WTC11 (cell line): ENCODE measurements at regions not wholly inside any gene's neighbourhood (a gene's known extent, or its start where the extent isn't known, plus 50 kb on each side); places are given as distances from the start of the nearest gene placed in this dataset.

Experiments
- AFF4 ChIP-seq: sonication (generic); formaldehyde crosslinking; IDR thresholded peaks from 2 replicates; pipeline ENCODE4 v1.8.1; 2023; ENCODE audit warnings: mild to moderate bottlenecking, missing genetic modification reagents, borderline replicate concordance
- ATF3 ChIP-seq: sonication (generic); formaldehyde crosslinking; conservative IDR thresholded peaks from 2 replicates; pipeline ENCODE4 v1.8.1; 2022; ENCODE audit warnings: mild to moderate bottlenecking, missing genetic modification reagents
- CREM ChIP-seq: sonication (generic); formaldehyde crosslinking; IDR thresholded peaks from 2 replicates; pipeline ENCODE4 v1.8.1; 2022; ENCODE audit warnings: mild to moderate bottlenecking, missing genetic modification reagents, moderate library complexity
- CTCF ChIP-seq: fragments of 200-600 bp; IDR thresholded peaks from 2 replicates; pipeline ENCODE4 v1.8.0; 2022; ENCODE audit warnings: antibody characterized with exemption
- E2F5 ChIP-seq: sonication (generic); formaldehyde crosslinking; IDR thresholded peaks from 2 replicates; pipeline ENCODE4 v1.8.1; 2022; ENCODE audit warnings: mild to moderate bottlenecking, moderate library complexity, missing genetic modification reagents
- KAT7 ChIP-seq: sonication (generic); formaldehyde crosslinking; IDR thresholded peaks from 2 replicates; pipeline ENCODE4 v1.8.1; 2023; ENCODE audit warnings: missing genetic modification reagents, mild to moderate bottlenecking, borderline replicate concordance
- MAX ChIP-seq: sonication (generic); formaldehyde crosslinking; IDR thresholded peaks from 2 replicates; pipeline ENCODE4 v1.8.0; 2022; ENCODE audit warnings: mild to moderate bottlenecking, missing genetic modification reagents
- NR2C2 ChIP-seq: sonication (generic); formaldehyde crosslinking; IDR thresholded peaks from 2 replicates; pipeline ENCODE4 v1.8.0; 2022; ENCODE audit warnings: mild to moderate bottlenecking, missing genetic modification reagents
- ZNF121 ChIP-seq: sonication (generic); formaldehyde crosslinking; IDR thresholded peaks from 2 replicates; pipeline ENCODE4 v1.8.0; 2023; ENCODE audit warnings: missing genetic modification reagents
- ZNF232 ChIP-seq: sonication (generic); formaldehyde crosslinking; IDR thresholded peaks from 2 replicates; pipeline ENCODE4 v1.8.0; 2022; ENCODE audit warnings: mild to moderate bottlenecking, missing genetic modification reagents
- ZNF671 ChIP-seq: fragments of 250-450 bp; sonication (Bioruptor Pico); IDR thresholded peaks from 2 replicates; pipeline ENCODE4 v1.8.0; 2021; ENCODE audit warnings: mild to moderate bottlenecking
- TF ChIP-seq, protein P1 (sequence below): sonication (generic); formaldehyde crosslinking; IDR thresholded peaks from 2 replicates; pipeline ENCODE4 v1.8.1; 2023; ENCODE audit warnings: mild to moderate bottlenecking, moderate library complexity, missing genetic modification reagents
- TF ChIP-seq, protein P2 (sequence below): sonication (generic); formaldehyde crosslinking; IDR thresholded peaks from 2 replicates; pipeline ENCODE4 v1.8.0; 2022; ENCODE audit warnings: mild to moderate bottlenecking, missing genetic modification reagents
- TF ChIP-seq, protein P3 (sequence below): sonication (generic); formaldehyde crosslinking; IDR thresholded peaks from 2 replicates; pipeline ENCODE4 v1.8.0; 2022; ENCODE audit warnings: missing genetic modification reagents

DNA sequence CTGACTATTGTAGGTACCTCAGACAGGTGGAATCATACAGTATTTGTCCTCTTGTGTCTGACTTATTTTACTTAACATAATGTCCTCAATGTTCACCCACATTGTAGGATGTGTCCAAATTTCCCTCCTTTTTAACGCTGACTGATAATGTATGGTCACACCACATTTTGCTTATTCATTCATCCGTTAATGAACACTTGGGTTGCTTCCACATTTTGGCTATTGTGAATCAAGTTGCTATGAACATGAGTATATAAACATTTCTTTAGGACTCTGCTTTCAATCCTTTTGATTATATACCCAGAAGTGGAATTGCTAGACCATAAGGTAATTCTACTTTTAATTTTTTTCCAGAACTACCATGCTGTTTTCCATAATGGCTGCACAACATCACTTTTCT is 87.0 kb upstream of the NDP start:
- TF ChIP-seq ZNF232 (CRISPR knock-in tag), result no peak
- TF ChIP-seq CTCF, result no peak
- no peak for TF ChIP-seq AFF4
- TF ChIP-seq CREM (CRISPR knock-in tag), result no peak
- TF ChIP-seq NR2C2 (CRISPR knock-in tag), result no peak
- TF ChIP-seq, protein P1, sequence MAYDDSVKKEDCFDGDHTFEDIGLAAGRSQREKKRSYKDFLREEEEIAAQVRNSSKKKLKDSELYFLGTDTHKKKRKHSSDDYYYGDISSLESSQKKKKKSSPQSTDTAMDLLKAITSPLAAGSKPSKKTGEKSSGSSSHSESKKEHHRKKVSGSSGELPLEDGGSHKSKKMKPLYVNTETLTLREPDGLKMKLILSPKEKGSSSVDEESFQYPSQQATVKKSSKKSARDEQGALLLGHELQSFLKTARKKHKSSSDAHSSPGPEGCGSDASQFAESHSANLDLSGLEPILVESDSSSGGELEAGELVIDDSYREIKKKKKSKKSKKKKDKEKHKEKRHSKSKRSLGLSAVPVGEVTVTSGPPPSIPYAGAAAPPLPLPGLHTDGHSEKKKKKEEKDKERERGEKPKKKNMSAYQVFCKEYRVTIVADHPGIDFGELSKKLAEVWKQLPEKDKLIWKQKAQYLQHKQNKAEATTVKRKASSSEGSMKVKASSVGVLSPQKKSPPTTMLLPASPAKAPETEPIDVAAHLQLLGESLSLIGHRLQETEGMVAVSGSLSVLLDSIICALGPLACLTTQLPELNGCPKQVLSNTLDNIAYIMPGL, result no peak
- TF ChIP-seq, protein P2, sequence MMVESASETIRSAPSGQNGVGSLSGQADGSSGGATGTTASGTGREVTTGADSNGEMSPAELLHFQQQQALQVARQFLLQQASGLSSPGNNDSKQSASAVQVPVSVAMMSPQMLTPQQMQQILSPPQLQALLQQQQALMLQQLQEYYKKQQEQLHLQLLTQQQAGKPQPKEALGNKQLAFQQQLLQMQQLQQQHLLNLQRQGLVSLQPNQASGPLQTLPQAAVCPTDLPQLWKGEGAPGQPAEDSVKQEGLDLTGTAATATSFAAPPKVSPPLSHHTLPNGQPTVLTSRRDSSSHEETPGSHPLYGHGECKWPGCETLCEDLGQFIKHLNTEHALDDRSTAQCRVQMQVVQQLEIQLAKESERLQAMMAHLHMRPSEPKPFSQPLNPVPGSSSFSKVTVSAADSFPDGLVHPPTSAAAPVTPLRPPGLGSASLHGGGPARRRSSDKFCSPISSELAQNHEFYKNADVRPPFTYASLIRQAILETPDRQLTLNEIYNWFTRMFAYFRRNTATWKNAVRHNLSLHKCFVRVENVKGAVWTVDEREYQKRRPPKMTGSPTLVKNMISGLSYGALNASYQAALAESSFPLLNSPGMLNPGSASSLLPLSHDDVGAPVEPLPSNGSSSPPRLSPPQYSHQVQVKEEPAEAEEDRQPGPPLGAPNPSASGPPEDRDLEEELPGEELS (CRISPR knock-in tag), result no peak
- TF ChIP-seq ZNF671, result no peak
- TF ChIP-seq ATF3, result no peak
- no peak for TF ChIP-seq ZNF121 (CRISPR knock-in tag)
- TF ChIP-seq MAX (CRISPR knock-in tag), result no peak
- TF ChIP-seq E2F5 (CRISPR knock-in tag), result no peak
- TF ChIP-seq, protein P3, sequence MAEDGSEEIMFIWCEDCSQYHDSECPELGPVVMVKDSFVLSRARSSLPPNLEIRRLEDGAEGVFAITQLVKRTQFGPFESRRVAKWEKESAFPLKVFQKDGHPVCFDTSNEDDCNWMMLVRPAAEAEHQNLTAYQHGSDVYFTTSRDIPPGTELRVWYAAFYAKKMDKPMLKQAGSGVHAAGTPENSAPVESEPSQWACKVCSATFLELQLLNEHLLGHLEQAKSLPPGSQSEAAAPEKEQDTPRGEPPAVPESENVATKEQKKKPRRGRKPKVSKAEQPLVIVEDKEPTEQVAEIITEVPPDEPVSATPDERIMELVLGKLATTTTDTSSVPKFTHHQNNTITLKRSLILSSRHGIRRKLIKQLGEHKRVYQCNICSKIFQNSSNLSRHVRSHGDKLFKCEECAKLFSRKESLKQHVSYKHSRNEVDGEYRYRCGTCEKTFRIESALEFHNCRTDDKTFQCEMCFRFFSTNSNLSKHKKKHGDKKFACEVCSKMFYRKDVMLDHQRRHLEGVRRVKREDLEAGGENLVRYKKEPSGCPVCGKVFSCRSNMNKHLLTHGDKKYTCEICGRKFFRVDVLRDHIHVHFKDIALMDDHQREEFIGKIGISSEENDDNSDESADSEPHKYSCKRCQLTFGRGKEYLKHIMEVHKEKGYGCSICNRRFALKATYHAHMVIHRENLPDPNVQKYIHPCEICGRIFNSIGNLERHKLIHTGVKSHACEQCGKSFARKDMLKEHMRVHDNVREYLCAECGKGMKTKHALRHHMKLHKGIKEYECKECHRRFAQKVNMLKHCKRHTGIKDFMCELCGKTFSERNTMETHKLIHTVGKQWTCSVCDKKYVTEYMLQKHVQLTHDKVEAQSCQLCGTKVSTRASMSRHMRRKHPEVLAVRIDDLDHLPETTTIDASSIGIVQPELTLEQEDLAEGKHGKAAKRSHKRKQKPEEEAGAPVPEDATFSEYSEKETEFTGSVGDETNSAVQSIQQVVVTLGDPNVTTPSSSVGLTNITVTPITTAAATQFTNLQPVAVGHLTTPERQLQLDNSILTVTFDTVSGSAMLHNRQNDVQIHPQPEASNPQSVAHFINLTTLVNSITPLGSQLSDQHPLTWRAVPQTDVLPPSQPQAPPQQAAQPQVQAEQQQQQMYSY (CRISPR knock-in tag), result no peak
- TF ChIP-seq KAT7 (CRISPR knock-in tag), result no peak
